Stimulated activated CD8-positive, alpha-beta memory T cell treated with anti-CD3 and anti-CD28 coated beads, Interleukin-7, amount 100 ng/mL, for 48 hours (primary cell): ENCODE measurements at regions not wholly inside any gene's neighbourhood (a gene's known extent, or its start where the extent isn't known, plus 50 kb on each side); places are given as distances from the start of the nearest gene placed in this dataset.

Experiments used
- DNase-seq, 2 donors: peaks; one replicate each; pipeline ENCODE4 v3.0.0-alpha.2; 2020; ENCODE audit warnings: low read depth in 1 of 2; ENCODE audit errors: extremely low read depth in 1 of 2

DNA sequence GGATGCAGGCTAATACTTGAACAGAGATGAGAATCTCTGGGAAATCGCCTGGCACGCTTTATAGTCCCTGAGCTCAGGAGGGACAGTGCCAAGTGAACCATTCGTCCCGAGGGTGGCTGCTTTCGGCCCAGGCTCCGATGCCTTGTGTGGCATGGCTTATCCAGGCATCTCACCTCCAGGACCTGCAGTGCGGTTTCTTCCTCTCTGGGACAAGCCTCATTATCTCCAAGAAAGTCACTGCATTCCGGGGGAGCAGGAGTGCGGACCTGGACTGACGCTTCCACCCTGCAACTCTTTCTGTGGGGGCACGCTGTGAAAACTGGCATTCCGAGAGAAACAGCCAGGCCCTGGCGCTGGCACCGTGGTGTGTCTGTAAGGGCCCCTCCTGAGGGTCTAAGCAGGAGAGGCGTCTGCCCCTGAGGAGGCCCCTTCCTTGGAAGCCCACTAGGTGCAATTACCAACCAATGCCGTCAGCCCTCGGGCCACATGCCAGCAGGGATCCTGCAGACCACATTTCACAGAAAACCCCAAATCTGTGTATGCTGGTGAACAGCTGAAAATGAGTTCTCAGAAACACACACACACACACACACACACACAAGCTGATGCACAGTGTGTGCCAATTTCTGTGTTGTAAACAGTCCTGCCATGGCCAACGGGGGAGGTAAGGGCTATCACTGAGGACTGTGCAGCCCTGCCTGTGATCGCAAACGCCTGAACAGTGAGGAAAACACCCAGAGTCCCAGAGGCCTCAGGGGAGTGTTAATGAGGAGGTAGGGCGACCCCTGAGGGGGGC, 351.9 kb upstream of the SALL3 start:
- no peak for DNase-seq

DNA sequence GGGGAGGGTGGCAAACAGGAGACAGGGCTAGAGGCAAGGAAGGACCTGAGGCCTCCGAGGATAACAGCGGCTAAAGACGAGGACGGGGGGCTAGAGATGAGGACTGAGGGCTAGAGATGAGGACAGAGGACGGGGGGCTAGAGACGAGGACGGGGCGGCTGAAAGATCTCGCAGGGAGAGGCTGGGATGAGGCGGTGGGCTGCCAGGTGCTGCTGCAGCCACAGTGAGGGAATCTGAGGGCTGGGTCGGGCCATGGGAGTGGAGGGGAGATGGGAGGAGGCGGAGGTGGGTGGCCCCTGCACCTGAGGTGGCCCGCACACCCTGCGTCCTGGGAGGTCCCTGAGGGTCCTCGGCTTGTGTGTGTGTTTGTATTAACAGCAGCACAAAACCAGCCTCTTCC, 350.2 kb upstream of the SALL3 start:
- DNase-seq = no peak

DNA sequence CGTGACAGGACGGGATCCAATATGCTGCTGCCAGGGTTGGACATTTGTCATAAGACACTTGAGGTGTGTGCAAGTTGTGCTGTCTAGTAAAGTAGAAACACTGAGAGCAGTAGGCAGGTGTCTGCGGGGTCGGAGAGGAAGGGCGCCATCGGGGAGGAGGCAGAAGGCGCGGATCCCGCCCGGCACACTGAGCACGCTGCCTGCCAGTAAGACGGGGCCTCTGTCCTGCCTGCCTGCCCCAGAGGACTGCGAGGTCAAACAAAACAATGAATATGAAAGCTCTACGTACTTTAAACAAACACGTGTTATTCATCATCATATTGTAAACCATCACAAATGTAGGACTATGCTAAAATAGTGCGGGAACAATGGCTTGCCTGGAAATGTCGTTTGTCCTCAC, 349.3 kb upstream of the SALL3 start:
- DNase-seq = no peak

DNA sequence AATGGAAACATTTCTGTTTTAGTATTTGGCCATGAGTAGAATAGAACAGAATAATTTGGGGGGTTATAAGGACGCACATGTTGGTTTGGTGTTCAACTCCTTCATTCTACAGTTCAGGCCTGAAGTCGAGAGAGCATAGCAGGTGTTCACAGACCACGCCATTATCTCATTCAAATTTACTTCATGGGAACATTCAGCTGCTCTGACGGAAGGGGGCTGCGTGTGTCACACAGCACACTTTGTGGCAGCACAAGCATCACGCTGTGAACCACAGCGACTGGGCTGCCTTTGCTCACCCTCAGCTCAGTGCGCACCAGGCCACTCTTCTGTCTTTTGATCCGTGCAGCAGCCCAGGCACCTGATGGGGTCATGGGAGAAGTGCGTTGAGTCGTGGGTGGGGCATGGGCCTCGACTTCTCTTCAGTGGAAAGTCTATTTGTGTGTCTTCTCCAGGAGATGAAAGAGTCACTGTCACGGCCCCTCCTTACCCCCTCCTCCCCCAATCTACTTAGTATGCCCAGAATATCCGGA, 348.6 kb upstream of the SALL3 start:
- DNase-seq = no peak

GRCh38 chr18:78632111-78632541, 347.5 kb upstream of the SALL3 start:
- no peak for DNase-seq

DNA sequence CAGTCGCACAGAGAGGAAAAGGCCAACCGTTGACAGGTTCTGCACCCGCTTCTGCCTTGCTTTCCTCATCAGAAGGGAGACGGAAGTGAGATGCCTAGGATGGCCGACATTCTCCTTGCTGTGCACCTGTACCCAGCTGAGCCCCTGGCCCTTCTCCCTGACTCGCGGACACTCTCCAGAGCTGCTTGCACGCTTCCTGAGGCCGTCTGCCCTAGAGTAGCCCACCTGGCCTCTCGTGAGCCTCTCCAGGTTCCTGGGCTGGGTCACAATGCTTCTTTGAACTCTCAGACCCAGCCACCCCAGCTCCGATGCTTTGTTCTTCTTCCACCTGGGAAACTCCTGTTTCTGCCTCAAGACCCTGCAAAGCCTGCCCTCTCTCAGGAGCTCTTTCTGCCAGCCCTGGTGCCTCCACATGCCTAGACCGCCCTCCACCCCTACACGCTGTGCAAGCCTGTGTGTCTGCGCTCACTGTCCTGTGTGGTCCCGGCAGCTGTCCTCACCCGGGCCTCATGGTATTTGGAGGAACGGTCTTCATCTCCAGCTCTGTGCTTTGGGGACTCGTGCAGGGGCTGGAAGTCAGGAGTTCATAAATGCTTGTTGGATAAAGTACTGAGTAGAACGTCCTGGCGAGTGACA, 345.4 kb upstream of the SALL3 start:
- DNase-seq = no peak

- no peak for DNase-seq
Observed at GRCh38 chr18:78635093-78635800, 344.4 kb upstream of the SALL3 start.

- DNase-seq = no peak
Observed at GRCh38 chr18:78636260-78636659, 343.4 kb upstream of the SALL3 start.

- DNase-seq = no peak
Observed at GRCh38 chr18:78637442-78638402, 341.9 kb upstream of the SALL3 start.

DNA sequence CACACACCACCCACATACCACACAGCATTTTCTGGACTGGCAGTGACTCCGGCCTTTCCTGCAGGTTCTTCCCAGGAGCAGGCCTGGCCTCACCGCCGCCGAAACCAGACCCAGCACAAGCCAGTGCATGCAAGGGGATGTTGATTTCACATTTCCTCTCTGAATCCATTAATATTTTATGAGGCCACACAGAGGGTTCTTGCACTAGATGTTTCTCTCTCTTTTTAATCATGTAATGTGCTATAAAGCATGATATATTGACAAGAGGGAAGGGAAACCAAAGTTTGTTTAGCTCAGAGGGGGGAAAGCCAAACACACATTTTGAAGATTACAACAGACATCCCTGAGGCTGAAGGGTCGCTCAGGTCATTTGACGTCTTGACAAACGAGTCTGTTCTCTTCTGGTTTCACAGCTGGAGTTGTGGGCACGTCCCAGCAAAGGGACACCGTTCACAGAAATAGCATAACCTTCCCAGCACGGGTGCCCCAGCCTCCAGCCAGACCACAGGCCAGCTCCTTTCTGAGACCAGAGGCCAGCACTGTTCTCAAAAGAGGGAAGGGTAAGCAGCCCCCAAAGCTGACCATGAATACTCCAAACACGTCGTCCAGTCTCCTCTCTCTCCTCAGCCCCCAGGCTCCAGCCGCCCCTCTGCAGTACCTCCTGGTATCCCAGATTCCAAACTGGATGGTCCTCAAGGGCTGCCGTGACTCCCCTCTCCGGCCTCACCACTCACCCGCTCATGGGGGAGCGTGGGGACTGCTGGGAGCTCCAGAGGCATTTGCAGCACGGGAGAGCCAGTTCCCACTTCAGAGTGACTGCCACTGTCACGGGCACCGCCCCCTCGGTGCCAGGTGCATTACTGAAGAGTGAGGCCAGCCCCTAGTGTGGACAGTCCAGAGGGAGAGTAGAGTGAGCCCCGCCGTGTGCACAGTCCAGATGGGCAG, 340.3 kb upstream of the SALL3 start:
- DNase-seq = no peak

GRCh38 chr18:78640246-78640995, 339.2 kb upstream of the SALL3 start:
- DNase-seq = no peak

DNA sequence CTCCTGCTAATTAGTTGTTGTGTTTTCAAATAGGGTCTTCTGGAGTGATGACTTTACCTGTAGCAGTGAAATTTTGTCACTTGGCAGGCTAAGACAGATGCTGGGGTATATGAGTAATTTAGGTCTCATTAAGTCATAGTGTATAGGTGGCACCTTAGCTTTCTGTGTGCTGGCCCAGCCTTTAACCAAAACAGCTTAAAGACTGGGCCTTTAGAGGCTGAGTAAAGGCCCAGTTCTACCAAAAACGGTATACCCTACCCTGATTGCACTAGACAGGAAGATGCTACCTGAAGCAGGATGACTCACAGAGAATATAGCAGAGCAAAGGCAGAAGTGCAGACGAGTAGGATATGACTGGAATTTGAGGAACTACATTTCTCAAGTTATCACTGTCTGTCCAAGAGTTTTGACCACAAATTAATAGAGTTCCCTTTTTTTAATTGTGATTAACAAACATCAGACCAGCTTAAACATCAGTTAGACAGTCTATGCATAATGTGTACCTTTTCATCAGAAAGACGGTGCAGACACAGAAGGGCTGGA, 337.9 kb upstream of the SALL3 start:
- no peak for DNase-seq

GRCh38 chr18:78642296-78642951, 337.2 kb upstream of the SALL3 start:
- no peak for DNase-seq

GRCh38 chr18:78643004-78643403, 336.6 kb upstream of the SALL3 start:
- no peak for DNase-seq

GRCh38 chr18:78643981-78644380, 335.6 kb upstream of the SALL3 start:
- no peak for DNase-seq

- no peak for DNase-seq
Observed at GRCh38 chr18:78645216-78645615, 334.4 kb upstream of the SALL3 start.

DNA sequence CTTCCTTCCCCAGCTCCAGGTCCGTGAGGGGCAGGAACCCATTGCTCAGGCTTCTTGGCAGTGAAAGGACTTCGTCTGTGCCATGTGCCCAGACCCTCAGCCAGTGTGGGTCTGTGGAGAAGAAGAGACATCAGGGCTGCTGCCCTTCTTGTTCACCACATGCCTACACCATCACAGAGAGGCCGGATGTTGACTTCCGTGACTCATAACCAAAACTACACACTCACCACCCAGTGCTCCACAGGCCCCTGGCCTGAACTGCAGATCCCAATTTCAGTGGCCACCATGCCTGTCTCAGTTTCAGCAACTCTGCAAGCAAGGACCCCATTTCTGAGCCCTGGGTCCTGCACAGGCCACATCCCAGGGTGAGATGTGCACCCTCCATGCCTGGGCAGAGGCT, 332.6 kb upstream of the SALL3 start:
- no peak for DNase-seq

DNA sequence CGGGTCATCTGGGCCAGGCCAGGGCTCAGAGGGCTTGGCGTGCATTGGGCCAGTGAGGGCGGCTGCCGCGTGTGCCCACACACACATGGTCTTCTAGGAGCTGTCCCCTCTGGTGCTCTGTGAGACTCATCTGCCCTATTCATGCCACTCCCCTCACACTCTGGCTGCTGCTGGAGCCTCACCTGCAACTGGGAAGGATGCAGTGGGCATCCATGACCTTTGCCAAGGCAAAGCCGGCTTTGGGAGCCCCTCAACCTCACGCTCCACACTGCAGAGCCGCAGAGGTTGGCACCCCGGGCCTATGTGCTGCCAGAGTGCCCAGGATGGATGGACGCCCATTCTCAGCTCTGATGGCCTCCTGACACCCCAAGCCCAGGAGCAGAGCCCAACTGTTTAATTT, 330.2 kb upstream of the SALL3 start:
- no peak for DNase-seq
